ENCODE measurements at regions not wholly inside any gene's neighbourhood (a gene's known extent, or its start where the extent isn't known, plus 50 kb on each side); places are given as distances from the start of the nearest gene placed in this dataset.
A peak's percentile ranks its signal among the peaks of the same experiment; 100 is the strongest.

DNA sequence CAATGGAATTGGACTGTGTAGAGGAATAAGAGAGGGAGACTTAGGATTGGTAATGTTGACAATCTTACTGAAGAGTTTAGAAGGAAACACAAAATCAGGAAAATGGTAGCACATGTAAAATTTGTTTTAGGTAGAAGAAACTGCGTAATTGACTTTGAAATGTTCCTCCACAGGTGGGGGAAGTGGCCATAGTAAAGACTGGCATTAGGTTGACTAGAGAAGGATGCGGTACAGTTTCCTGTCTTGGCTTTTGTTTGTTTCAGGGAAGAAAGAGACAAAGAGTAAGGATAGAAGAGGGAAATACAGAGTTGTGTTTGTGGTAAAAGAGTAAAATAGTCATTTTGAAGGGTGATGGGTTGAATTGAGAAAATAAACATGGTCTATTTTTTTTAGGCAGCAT, 253.6 kb upstream of the ZNF717 start:
- peaks cover 65% of the 10 kb centered on the region for H3K4me1 ChIP-seq (ENCODE audit: insufficient read depth, low read length)
- H3K27ac ChIP-seq (ENCODE audit: low read depth, low read length), result peak overlapping the region; percentile 93
- H3K36me3 ChIP-seq (ENCODE audit: insufficient read depth, low read length), result no peaks in the 10 kb centered on the region
- no peak overlapping the region for H3K4me3 ChIP-seq (ENCODE audit: low read length)
- H3K9ac ChIP-seq (ENCODE audit: low read depth, low read length), result peak overlapping the region; percentile 78
- 32% methylated on average over 2 of the region's 2 CpGs for WGBS
- H3K27me3 ChIP-seq (ENCODE audit: insufficient read depth, low read length), result no peaks in the 10 kb centered on the region
- H3K9me3 ChIP-seq (ENCODE audit: insufficient read depth, low read depth, low read length), result no peaks in the 10 kb centered on the region

DNA sequence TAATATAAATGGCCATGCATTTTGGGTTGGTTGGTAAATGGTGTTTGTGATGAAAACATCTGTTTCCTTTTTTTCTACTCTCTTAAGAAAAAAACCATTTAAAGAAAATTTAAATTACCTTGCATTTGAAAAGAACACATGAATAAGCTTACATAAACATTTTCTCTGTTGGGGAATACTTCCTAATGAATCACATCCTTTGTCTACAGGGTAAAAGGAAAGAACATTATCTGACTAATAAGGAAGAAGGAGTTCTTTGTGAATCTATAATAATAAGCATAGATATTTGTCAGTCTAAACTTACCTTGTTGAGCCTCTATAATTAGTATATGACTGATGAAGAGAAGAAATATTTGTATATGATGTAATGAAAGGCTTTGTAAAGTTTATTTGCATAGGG, 254.1 kb upstream of the ZNF717 start:
- H3K27me3 ChIP-seq (ENCODE audit: insufficient read depth, low read length), result no peaks in the 10 kb centered on the region
- peaks cover 70% of the 10 kb centered on the region for H3K4me1 ChIP-seq (ENCODE audit: insufficient read depth, low read length)
- H3K36me3 ChIP-seq (ENCODE audit: insufficient read depth, low read length), result no peaks in the 10 kb centered on the region
- H3K9me3 ChIP-seq (ENCODE audit: insufficient read depth, low read depth, low read length), result no peaks in the 10 kb centered on the region
- peak overlapping the region; percentile 93 for H3K27ac ChIP-seq (ENCODE audit: low read depth, low read length)
- H3K4me3 ChIP-seq (ENCODE audit: low read length), result peak overlapping the region; percentile 4; the same call in 1 of the 2 replicates
- H3K9ac ChIP-seq (ENCODE audit: low read depth, low read length), result peak overlapping the region; percentile 78

- Histone ChIP-seq H3K4me3 (ENCODE audit: low read length) (no peak overlapping the region), H3K27me3 (ENCODE audit: insufficient read depth, low read length) (no peaks in the 10 kb centered on the region), H3K4me1 (ENCODE audit: insufficient read depth, low read length) (peaks cover 75% of the 10 kb centered on the region), H3K36me3 (ENCODE audit: insufficient read depth, low read length) (no peaks in the 10 kb centered on the region), H3K9ac (ENCODE audit: low read depth, low read length) (peak overlapping the region; percentile 30; the same call in 1 of the 2 replicates), H3K9me3 (ENCODE audit: insufficient read depth, low read depth, low read length) (no peaks in the 10 kb centered on the region), H3K27ac (ENCODE audit: low read depth, low read length) (peak overlapping the region; percentile 93)
- no CpG with 5 or more reads among the region's 1 CpG for WGBS
These were observed 255.6 kb upstream of the ZNF717 start for GRCh38 chr3:76040946-76041345.

DNA sequence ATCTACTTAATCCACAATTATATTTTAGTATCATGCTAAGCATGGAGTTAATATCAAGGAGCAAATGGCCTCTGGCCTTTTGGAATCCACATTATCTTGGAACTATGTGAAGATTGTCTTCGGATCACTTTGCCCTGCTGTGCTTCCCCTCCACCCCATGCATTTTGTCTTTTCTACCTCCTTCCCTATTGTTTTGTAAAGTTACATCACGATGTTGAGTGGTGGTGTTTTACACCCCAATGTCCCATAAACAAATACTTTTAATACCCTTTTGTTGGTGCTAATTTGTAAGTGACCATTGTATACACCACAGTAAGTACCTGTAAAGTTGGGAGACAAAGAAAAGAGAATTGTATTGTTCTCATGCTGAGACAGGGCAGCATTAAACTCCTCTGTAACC, 258.4 kb upstream of the ZNF717 start:
- H3K9ac ChIP-seq (ENCODE audit: low read depth, low read length), result peak overlapping the region; percentile 59
- H3K4me3 ChIP-seq (ENCODE audit: low read length), result no peak overlapping the region; the same call in 1 of the 2 replicates
- H3K9me3 ChIP-seq (ENCODE audit: insufficient read depth, low read depth, low read length), result no peaks in the 10 kb centered on the region
- H3K4me1 ChIP-seq (ENCODE audit: insufficient read depth, low read length), result peaks cover 61% of the 10 kb centered on the region
- 0% methylated on average over 1 of the region's 2 CpGs for WGBS
- peak overlapping the region; percentile 93 for H3K27ac ChIP-seq (ENCODE audit: low read depth, low read length)
- no peaks in the 10 kb centered on the region for H3K36me3 ChIP-seq (ENCODE audit: insufficient read depth, low read length)
- no peaks in the 10 kb centered on the region for H3K27me3 ChIP-seq (ENCODE audit: insufficient read depth, low read length)

DNA sequence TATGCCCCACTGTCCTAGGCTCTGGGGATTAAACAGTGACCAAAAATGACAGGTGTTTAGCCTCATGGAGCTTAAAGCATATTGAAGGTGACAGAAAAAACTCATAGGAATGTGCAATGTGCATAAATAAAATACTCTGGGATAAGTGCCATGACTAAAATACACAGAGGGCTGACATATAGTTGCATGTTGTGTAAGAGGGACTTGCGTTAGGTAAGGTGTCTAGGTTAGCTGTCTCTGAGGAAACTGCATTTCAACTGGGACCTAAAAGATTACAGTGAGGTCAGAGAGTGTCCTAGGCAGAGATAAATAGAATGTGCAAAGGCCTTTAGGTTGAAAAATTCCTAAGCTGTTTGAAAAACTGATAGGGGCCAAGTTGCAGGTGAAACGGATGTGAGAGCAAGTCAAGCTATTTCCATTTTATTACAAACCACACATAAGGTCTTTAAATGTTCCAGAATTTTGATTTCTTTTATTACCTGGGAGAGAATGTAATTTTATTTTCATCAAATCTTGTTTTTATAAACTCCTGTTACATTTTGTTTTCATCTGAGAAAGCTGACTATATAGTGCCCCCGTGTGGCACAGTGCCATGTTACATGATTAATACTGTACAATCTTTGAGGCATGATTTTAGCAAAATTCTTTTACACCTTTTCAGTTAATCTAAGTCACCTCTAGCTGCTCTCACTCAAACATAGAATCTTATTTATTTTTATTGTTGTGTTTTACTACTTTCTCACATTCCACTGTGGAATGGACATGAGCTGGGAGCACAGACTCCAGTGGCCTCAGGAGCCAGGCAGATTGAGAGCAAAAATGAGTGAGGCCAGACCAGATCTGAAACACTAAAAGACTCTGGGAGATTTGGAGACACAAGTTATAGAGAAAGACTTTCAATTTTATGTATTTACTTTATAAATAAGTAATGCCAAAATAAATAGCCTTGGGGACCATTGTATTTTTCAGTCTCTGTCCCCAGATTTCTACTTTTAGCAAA, 259.6 kb upstream of the ZNF717 start:
- peaks cover 50% of the 10 kb centered on the region for H3K4me1 ChIP-seq (ENCODE audit: insufficient read depth, low read length)
- H3K36me3 ChIP-seq (ENCODE audit: insufficient read depth, low read length), result no peaks in the 10 kb centered on the region
- no peaks in the 10 kb centered on the region for H3K27me3 ChIP-seq (ENCODE audit: insufficient read depth, low read length)
- H3K9me3 ChIP-seq (ENCODE audit: insufficient read depth, low read depth, low read length), result no peaks in the 10 kb centered on the region
- no peak overlapping the region for H3K4me3 ChIP-seq (ENCODE audit: low read length)
- WGBS, result 50% methylated on average over 2 of the region's 3 CpGs
- H3K9ac ChIP-seq (ENCODE audit: low read depth, low read length), result peak overlapping the region; percentile 59
- peak overlapping the region; percentile 93 for H3K27ac ChIP-seq (ENCODE audit: low read depth, low read length)

DNA sequence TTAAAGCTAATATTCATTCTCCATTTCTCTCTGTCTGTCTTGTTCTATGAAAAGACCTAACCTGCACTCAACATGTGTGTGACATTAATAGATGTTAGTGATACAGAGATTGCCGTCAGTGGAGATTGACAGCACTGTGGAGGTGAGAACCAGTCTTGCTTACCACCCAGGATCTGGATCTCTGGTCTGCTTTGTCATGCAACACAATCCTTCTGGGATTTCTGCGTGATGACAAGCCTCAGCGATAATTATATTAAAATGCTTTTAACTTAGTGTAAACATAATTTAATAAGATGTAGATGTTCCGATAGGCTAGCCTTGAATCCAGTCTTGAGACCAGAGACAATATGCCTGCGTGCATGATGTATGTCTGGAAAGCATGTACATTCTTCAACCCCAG, 262.0 kb upstream of the ZNF717 start:
- Histone ChIP-seq H3K27ac (ENCODE audit: low read depth, low read length) (no peak overlapping the region), H3K4me3 (ENCODE audit: low read length) (no peak overlapping the region), H3K4me1 (ENCODE audit: insufficient read depth, low read length) (peaks cover 30% of the 10 kb centered on the region), H3K36me3 (ENCODE audit: insufficient read depth, low read length) (no peaks in the 10 kb centered on the region), H3K9me3 (ENCODE audit: insufficient read depth, low read depth, low read length) (no peaks in the 10 kb centered on the region), H3K27me3 (ENCODE audit: insufficient read depth, low read length) (no peaks in the 10 kb centered on the region), H3K9ac (ENCODE audit: low read depth, low read length) (no peak overlapping the region)
- 97% methylated on average over 3 of the region's 5 CpGs for WGBS

DNA sequence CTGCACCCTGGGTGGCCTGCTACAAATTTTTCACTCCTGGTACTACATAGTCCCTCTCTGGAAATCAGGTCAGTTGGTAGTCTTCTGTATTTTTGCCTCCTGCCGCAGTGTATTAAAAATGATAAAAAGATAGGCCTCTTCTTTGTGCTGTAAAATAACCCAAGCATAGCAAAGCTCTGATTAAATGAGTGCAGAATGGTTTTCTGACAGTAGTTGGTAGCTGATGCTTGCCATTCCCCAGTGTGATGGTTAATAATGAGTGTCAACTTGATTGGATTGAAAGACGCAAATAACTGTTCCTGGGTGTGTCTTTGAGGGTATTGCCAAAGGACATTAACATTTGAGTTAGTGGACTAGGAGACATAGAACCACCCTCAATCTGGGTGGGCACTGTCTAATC, 264.4 kb upstream of the ZNF717 start:
- Histone ChIP-seq H3K9ac (ENCODE audit: low read depth, low read length) (no peak overlapping the region), H3K4me3 (ENCODE audit: low read length) (no peak overlapping the region), H3K36me3 (ENCODE audit: insufficient read depth, low read length) (no peaks in the 10 kb centered on the region), H3K27ac (ENCODE audit: low read depth, low read length) (no peak overlapping the region), H3K4me1 (ENCODE audit: insufficient read depth, low read length) (peaks cover 11% of the 10 kb centered on the region), H3K27me3 (ENCODE audit: insufficient read depth, low read length) (no peaks in the 10 kb centered on the region), H3K9me3 (ENCODE audit: insufficient read depth, low read depth, low read length) (no peaks in the 10 kb centered on the region)
- WGBS, result 99% methylated on average over 2 of the region's 2 CpGs

GRCh38 chr3:76051145-76051544, 265.8 kb upstream of the ZNF717 start:
- Histone ChIP-seq H3K36me3 (ENCODE audit: insufficient read depth, low read length) (no peaks in the 10 kb centered on the region), H3K27ac (ENCODE audit: low read depth, low read length) (no peak overlapping the region), H3K4me3 (ENCODE audit: low read length) (no peak overlapping the region), H3K27me3 (ENCODE audit: insufficient read depth, low read length) (no peaks in the 10 kb centered on the region), H3K9me3 (ENCODE audit: insufficient read depth, low read depth, low read length) (no peaks in the 10 kb centered on the region), H3K9ac (ENCODE audit: low read depth, low read length) (no peak overlapping the region), H3K4me1 (ENCODE audit: insufficient read depth, low read length) (no peaks in the 10 kb centered on the region; the same call in 1 of the 2 replicates)
- WGBS, result 100% methylated on average over 1 of the region's 3 CpGs

- 85% methylated on average over 1 of the region's 1 CpG for WGBS
- H3K27me3 ChIP-seq (ENCODE audit: insufficient read depth, low read length), result no peaks in the 10 kb centered on the region
- H3K27ac ChIP-seq (ENCODE audit: low read depth, low read length), result no peak overlapping the region
- no peak overlapping the region for H3K4me3 ChIP-seq (ENCODE audit: low read length)
- H3K36me3 ChIP-seq (ENCODE audit: insufficient read depth, low read length), result no peaks in the 10 kb centered on the region
- no peaks in the 10 kb centered on the region for H3K4me1 ChIP-seq (ENCODE audit: insufficient read depth, low read length)
- H3K9ac ChIP-seq (ENCODE audit: low read depth, low read length), result no peak overlapping the region
- H3K9me3 ChIP-seq (ENCODE audit: insufficient read depth, low read depth, low read length), result no peaks in the 10 kb centered on the region
These were observed 269.1 kb upstream of the ZNF717 start for GRCh38 chr3:76054404-76054803.

GRCh38 chr3:76061654-76062053, 276.3 kb upstream of the ZNF717 start:
- H3K36me3 ChIP-seq (ENCODE audit: insufficient read depth, low read length), result no peaks in the 10 kb centered on the region
- H3K9me3 ChIP-seq (ENCODE audit: insufficient read depth, low read depth, low read length), result 0 out of 2 replicates have a peak, but pooled peaks cover 5% of the 10 kb centered on the region
- 85% methylated on average over 3 of the region's 3 CpGs for WGBS
- H3K27me3 ChIP-seq (ENCODE audit: insufficient read depth, low read length), result no peaks in the 10 kb centered on the region
- no peak overlapping the region for H3K4me3 ChIP-seq (ENCODE audit: low read length)
- H3K9ac ChIP-seq (ENCODE audit: low read depth, low read length), result no peak overlapping the region
- H3K27ac ChIP-seq (ENCODE audit: low read depth, low read length), result 0 out of 2 replicates have a peak overlapping the region, but pooled peaks have one; percentile 60
- peaks cover 6% of the 10 kb centered on the region; the same call in 1 of the 2 replicates for H3K4me1 ChIP-seq (ENCODE audit: insufficient read depth, low read length)

- Histone ChIP-seq H3K27me3 (ENCODE audit: insufficient read depth, low read length) (no peaks in the 10 kb centered on the region), H3K36me3 (ENCODE audit: insufficient read depth, low read length) (no peaks in the 10 kb centered on the region), H3K9ac (ENCODE audit: low read depth, low read length) (no peak overlapping the region), H3K4me1 (ENCODE audit: insufficient read depth, low read length) (peaks cover 13% of the 10 kb centered on the region), H3K9me3 (ENCODE audit: insufficient read depth, low read depth, low read length) (0 out of 2 replicates have a peak, but pooled peaks cover 5% of the 10 kb centered on the region), H3K27ac (ENCODE audit: low read depth, low read length) (peak overlapping the region; percentile 70), H3K4me3 (ENCODE audit: low read length) (no peak overlapping the region)
- WGBS, result 67% methylated on average over 3 of the region's 3 CpGs
These were observed 277.7 kb upstream of the ZNF717 start for GRCh38 chr3:76063019-76063418.

Measured in HUES64 (cell line).